PC-3 (cell line): ENCODE measurements at regions not wholly inside any gene's neighbourhood (a gene's known extent, or its start where the extent isn't known, plus 50 kb on each side); places are given as distances from the start of the nearest gene placed in this dataset.

Experiments
- EZH2 ChIP-seq: fragments of 300-600 bp; sonication (generic); IDR thresholded peaks from one replicate; pipeline ENCODE4 v1.6.1; 2017; ENCODE audit warnings: antibody characterized with exemption, mild to moderate bottlenecking, low read length; ENCODE audit not compliant: unreplicated experiment
- EZH2phosphoT487 ChIP-seq: fragments of 300-600 bp; sonication (generic); IDR thresholded peaks from 2 replicates; pipeline ENCODE4 v1.6.1; 2018; ENCODE audit warnings: mild to moderate bottlenecking, antibody characterized with exemption, low read length, borderline replicate concordance
- TF ChIP-seq, protein P1 (sequence below): fragments of 300-600 bp; sonication (generic); conservative IDR thresholded peaks from 2 replicates; pipeline ENCODE4 v1.5.1; 2017; ENCODE audit warnings: antibody characterized with exemption, low read depth, mild to moderate bottlenecking, low read length

DNA sequence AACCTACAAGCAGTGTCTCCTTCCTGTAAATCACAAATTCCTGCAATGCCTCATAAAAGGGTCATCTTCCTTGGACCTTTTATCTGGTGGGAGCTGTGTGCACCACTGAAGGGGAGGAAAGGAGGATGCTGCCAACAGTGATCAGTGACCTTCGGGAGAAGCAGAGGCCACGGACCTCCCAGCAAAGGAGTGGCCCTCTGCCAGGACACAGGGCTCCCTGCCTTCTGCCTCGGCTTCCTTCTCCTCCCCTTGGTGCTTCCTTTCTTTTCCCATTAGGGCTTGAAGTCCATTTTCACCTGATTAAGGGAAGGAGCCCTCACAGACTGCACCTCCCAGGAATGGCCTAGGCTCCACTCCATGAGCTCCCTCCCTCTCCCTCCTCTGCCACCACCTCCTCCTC lies 85.3 kb upstream of the ITGA6 start:
- TF ChIP-seq, protein P1, sequence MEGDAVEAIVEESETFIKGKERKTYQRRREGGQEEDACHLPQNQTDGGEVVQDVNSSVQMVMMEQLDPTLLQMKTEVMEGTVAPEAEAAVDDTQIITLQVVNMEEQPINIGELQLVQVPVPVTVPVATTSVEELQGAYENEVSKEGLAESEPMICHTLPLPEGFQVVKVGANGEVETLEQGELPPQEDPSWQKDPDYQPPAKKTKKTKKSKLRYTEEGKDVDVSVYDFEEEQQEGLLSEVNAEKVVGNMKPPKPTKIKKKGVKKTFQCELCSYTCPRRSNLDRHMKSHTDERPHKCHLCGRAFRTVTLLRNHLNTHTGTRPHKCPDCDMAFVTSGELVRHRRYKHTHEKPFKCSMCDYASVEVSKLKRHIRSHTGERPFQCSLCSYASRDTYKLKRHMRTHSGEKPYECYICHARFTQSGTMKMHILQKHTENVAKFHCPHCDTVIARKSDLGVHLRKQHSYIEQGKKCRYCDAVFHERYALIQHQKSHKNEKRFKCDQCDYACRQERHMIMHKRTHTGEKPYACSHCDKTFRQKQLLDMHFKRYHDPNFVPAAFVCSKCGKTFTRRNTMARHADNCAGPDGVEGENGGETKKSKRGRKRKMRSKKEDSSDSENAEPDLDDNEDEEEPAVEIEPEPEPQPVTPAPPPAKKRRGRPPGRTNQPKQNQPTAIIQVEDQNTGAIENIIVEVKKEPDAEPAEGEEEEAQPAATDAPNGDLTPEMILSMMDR, result no peak
- TF ChIP-seq EZH2, result no peak
- no peak for TF ChIP-seq EZH2phosphoT487
